ENCODE measurements at regions not wholly inside any gene's neighbourhood (a gene's known extent, or its start where the extent isn't known, plus 50 kb on each side); places are given as distances from the start of the nearest gene placed in this dataset.
"Not testable (repeated sequence)": the region's sequence is repeated elsewhere in the genome, so short reads cannot be mapped to it uniquely, and the experiment has no call there.

- no peak for DNase-seq
Measured at GRCh38 chr6:12527339-12527738, 189.2 kb upstream of the PHACTR1 start.

GRCh38 chr6:12528136-12528535, 188.4 kb upstream of the PHACTR1 start:
- no peak for DNase-seq

- DNase-seq, result no peak
Measured at GRCh38 chr6:12528581-12529363, 187.8 kb upstream of the PHACTR1 start.

- no peak for DNase-seq
Measured at GRCh38 chr6:12529364-12530019, 187.1 kb upstream of the PHACTR1 start.

- no peak for DNase-seq
Measured at GRCh38 chr6:12530345-12530744, 186.2 kb upstream of the PHACTR1 start.

- no peak for DNase-seq
Measured at GRCh38 chr6:12533586-12533985, 183.0 kb upstream of the PHACTR1 start.

- DNase-seq, result no peak
Measured at GRCh38 chr6:12534069-12534853, 182.3 kb upstream of the PHACTR1 start.

GRCh38 chr6:12535586-12536314, 180.8 kb upstream of the PHACTR1 start:
- DNase-seq, result no peak

- DNase-seq, result no peak
Measured at GRCh38 chr6:12536416-12536815, 180.2 kb upstream of the PHACTR1 start.

- DNase-seq, result no peak
Measured at GRCh38 chr6:12537389-12537788, 179.2 kb upstream of the PHACTR1 start.

GRCh38 chr6:12538881-12539357, 177.6 kb upstream of the PHACTR1 start:
- DNase-seq, result no peak

- not testable (repeated sequence) for DNase-seq
Measured at GRCh38 chr6:12542319-12543115, 174.1 kb upstream of the PHACTR1 start.

GRCh38 chr6:12543953-12544352, 172.6 kb upstream of the PHACTR1 start:
- no peak for DNase-seq

- DNase-seq, result no peak
Measured at GRCh38 chr6:12544821-12545565, 171.6 kb upstream of the PHACTR1 start.

GRCh38 chr6:12545619-12546409, 170.8 kb upstream of the PHACTR1 start:
- DNase-seq, result no peak

- no peak for DNase-seq
Measured at GRCh38 chr6:12546410-12547002, 170.1 kb upstream of the PHACTR1 start.

- no peak for DNase-seq
Measured at GRCh38 chr6:12548526-12548925, 168.0 kb upstream of the PHACTR1 start.

- DNase-seq, result not testable (repeated sequence)
Measured at GRCh38 chr6:12549445-12549844, 167.1 kb upstream of the PHACTR1 start.

- DNase-seq, result not testable (repeated sequence)
Measured at GRCh38 chr6:12554820-12555219, 161.7 kb upstream of the PHACTR1 start.

GRCh38 chr6:12555267-12555666, 161.3 kb upstream of the PHACTR1 start:
- no peak for DNase-seq

Measured in NCI-H2171 treated with DMSO at 0.1 percent for 48 hours (cell line).